GM19397 (cell line): ENCODE measurements at regions not wholly inside any gene's neighbourhood (a gene's known extent, or its start where the extent isn't known, plus 50 kb on each side); places are given as distances from the start of the nearest gene placed in this dataset.
"Not testable (repeated sequence)": the region's sequence is repeated elsewhere in the genome, so short reads cannot be mapped to it uniquely, and the experiment has no call there.

ENCODE experiments used
- ATAC-seq: cut with Tn5 transposase; IDR thresholded peaks from one replicate; pipeline ENCODE4 v1.9.1; 2021; ENCODE audit warnings: mild to moderate bottlenecking, moderate library complexity; ENCODE audit not compliant: unreplicated experiment

DNA sequence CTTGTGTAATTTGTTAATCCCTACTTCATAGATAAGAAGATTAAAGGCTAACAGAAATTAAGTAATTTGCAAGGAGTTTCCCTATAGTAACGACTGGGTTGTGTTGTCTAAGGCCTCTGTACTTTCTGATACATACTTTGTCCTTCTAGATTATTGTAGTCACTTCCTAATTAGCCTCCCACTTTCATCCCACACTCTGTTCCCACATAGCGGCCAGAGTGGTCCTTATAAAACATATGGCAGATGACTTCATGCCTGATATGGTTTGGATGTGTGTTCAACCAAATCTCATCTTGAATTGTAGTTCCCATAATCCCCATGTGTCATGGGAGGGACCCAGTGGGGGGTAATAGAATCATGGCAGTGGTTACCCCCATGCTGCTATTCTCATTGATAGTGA lies 120.5 kb upstream of the DAB1 start:
- no peak for ATAC-seq

DNA sequence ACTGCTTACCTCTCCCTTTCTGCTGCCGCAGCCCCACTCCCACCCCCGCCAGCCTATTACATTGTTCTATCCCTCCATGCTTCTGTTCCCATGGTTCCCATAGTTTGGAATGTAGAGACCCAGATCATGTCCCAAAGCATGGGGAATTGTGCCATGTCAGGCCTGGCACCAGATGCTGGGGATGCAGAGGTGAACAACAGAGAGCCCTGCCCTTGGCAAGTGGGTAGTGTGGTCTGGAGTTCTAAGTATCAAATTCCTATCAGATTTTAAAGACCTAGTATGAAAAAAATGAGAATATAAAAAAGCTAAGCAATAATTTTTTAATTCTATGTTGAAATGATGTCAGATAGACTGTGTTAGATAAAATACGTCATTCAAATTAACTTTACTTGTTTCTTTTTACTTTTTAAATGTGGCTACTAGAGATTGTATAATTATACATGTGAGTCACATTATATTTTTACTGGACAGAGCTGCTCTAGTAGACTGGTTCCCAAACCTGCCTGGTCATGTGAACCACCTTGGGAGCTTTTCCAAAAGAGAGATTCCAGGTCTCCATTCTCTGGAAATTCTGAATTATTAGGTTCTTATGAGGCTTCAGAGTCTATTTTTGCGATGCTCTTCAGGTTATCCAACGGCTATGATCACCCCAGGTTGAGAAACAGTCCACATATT lies 113.0 kb upstream of the DAB1 start:
- no peak for ATAC-seq

DNA sequence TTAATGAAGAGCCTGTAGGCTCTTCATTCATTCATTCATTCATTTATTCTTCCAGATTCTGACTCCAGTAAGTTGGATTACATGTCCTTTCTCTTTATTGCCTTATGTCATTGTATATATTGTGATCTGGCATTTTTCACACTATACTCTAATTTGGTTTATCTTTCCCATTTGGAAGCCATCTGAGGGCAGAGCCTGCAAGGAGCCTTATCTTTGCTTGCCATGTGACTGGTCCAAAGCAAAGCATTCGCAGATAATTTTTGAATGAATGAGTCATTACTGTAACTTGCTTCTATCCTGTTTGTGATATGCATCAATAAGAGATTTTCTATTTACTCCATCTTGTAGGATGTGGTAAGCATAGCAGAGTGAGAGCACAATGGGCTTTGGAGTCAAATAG lies 108.4 kb upstream of the DAB1 start:
- no peak for ATAC-seq

DNA sequence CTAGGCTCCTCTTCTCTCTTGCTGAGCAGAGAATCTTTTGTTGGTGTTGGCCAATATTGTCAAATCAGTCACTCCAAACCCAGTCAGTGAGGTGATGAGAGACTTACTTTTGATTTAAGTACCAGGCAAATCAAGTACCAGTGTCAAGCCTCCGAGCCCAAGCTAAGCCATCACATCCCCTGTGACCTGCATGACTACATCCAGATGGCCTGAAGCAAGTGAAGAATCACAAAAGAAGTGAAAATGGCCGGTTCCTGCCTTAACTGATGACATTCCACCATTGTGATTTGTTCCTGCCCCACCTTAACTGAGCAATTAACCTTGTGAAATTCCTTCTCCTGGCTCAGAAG lies 107.0 kb upstream of the DAB1 start:
- not testable (repeated sequence) for ATAC-seq

DNA sequence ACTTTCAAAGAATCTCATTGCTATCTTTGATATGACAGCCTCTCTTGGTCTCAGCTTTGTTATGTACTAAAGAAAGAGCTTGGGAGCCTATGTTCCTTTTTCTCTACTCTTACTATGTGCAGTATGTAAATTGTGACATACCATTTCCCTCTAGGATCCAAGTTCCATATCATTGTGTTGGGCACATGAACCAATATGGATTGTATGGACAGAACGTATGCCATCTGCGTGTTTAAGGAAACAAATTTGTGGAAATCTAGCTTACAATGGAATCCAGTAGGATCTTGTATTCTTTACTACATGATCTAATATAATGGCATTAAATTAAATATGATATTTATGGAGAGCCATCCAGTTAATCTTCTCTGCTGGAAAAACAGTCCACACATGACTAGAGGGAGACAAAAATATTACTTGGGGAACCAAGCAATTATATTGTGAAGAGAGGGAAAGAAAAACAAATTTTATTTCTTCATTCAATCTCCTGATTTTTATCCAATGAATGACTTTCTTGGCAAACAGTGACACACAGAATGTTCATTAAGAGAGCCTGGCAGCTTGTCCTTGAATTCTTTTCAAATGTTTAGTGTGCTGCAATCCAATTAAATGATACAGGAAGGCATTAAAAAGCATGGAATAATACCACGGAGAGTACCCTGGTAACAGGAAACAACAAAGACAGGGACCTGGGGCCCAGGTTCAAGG lies 106.5 kb upstream of the DAB1 start:
- ATAC-seq: no peak

DNA sequence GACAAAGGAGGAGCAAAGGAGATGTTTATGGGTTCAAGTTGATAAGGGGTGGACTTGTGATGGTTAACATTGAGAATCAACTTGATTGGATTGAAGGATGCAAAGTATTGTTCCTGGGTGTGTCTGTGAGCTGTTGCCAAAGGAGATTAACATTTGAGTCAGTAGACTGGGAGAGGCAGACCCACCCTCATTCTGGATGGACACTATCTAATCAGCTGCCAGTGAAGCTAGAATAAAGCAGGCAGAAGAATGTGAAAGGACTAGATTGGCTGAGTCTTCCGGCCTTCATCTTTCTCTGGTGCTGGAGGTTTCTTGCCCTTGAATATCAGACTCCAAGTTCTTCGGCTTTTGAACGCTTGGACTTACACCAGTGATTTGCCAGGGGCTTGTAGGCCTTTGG lies 98.7 kb upstream of the DAB1 start:
- no peak for ATAC-seq

DNA sequence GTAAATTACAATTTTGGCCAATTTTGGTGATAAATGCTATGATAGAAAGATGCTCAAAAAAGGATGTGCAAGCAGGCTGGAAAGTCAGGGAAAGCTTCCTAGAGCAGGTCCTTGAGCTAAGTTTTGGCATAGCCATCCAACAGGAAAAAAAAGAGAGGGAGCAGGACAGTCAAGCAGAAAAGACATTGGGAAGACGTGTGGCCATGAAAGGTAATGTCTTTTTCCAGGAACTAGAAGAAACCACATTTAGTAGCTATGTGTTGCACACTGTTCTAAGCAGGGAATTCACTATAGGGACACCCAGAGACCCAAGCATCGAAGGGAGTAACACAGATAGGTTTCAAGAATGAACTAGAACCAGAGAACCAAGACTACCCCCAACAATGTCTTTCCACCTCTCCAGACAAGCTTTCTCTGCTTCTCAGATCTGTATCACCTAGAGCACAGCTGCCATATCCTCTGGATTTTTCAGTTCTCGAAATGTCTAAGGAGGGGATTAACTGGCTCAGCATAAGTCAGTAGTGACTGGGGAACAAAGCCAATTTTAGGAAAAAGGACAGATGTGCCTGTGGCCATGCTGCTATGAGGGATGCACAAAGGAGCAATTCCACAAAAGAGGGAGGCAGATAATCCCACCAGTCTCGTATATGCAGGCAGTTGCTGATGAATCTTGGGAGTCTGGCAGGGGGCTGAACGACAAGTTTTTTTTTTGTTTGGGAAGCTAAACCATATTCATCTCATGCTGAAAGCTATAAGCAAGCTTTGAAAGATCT lies 97.1 kb upstream of the DAB1 start:
- no peak for ATAC-seq

DNA sequence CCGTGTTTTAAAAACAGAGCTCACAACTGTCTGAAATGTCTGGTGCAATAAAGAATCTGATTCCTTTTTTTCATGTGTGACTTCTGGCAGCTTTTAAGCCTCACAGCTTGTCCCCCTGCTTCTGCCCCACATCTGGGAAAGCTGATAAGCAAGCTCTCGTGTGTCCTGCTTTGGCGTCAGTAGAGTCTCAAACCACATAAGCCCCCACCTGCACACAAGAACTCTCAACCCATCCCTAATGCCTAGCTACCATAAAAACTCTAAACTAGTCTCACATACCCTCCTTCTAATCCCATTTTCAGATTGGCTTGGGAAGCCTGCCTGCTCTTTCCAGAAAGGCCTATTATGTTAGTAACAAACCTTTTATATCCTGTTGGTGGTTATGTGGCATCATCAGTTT lies 94.6 kb upstream of the DAB1 start:
- ATAC-seq: no peak

DNA sequence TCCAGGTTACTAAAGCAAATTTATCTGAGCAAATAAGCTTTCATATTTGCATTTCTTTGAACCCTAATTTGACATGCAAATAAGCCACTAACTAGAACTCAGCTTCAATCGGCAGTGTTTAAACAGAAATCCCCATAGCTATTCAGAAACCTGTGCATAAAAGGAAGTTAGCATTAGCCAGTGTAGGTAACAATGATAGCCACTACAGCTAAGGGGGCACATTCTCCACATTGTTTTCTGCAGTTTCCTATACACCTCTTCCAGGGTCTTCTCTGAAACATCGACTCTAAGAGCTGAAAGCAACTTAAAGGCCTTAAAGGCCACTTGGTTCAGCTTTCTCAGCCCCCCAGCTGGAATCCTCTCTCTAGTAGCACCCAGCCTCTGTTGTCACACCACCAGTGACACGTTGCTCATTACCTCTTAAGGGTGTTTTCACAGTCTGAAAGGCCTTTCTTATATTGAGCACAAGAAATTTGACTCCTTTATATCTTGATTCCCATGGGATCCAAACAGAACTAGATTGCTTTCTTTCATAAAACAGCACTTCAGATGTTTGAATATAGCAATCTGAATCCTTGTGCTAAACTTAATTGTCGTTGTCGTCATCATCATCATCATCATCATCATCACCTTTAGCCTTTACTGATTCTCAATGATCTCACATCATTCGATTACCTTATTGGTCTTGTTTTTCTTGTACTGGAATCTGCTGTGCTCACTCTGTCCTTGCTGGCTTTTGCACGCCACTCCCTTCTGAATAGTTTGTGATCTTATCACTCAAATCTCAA lies 93.9 kb upstream of the DAB1 start:
- ATAC-seq: no peak

DNA sequence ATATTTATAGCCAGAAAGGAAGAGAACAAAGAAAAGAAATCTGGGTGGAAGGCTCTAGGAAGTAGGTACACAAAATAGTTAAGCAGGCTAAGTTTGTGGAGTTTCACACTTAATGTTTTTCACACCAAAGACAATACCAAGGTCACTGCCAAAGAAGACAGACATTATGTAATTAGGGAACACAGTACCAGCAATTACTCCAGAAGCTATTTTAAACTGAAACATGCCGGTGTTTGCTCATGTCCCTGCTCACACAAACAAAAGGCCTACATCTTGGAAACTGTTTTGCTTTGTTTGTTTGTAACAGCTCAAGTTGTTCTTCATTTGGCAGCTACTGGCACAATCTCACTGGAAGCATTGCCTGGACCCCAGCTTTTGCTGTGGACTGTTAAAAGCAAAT lies 88.5 kb upstream of the DAB1 start:
- no peak for ATAC-seq

DNA sequence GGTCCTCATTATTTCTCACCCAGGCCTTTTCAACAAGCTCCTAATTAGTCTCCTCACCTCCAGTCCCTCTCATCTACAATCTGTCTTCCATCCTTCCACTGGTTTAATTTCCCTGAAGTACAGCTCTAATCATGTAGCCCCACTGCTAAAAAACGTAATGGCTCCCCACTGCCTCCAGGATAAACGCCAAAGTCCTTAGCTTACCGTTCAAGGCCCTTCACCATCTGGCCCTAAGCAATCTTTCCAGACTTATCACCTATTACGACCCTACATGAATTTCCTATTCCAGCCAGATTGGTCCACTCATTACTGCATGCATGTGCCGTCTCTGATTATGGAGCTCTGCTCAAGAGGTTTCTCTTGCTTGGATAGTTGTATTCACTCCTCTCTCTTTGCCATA lies 83.1 kb upstream of the DAB1 start:
- no peak for ATAC-seq

DNA sequence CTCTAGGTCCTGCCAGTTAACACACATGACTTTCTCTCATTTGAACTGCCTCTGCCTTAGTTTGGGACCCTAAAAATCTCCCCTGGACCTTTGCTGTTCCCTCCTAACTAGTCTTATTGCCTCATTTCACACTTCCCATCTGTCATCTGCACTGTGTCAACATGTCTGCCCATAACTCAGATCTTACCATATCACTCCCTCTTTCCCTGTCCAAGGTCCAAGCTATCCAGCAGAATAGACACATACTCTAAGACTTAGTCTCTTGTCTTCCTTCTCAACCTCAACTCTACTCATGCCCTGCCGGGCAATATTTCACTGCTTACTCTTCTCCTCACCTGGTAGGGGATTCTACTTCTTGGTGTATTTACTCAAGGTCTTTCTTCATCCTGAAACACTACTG lies 79.5 kb upstream of the DAB1 start:
- ATAC-seq: no peak

DNA sequence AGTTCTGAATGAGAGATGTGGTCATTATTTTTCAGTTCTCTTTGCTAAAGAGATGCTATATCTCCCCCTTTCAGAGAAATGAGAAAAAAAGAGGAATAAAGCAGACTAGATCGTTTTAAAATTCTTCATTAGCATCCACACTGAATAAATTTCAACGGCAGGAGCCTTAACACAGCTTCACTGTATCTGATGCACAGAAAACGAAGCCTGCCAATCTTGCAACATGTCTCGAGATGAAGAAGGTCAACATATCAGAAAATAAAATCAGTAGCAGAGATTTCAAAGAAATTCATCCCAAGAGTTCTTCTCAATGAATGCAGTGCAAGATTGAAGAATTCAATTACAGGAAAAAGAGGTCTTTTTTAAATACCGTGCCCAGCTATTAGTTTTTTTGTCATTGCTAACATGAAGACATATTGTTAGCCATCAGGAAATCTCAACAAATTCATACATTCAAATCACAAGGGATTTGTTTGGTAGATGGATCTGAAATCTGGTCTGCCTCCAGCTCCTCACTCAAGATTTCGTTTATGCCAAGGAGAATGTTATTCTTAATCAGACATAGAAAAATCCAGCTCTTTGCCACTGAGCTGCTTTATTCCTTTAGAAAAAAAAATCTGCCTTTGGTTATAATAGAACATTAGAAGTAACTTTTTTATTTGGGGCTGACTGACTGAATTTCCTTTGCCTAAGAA lies 76.4 kb upstream of the DAB1 start:
- no peak for ATAC-seq

DNA sequence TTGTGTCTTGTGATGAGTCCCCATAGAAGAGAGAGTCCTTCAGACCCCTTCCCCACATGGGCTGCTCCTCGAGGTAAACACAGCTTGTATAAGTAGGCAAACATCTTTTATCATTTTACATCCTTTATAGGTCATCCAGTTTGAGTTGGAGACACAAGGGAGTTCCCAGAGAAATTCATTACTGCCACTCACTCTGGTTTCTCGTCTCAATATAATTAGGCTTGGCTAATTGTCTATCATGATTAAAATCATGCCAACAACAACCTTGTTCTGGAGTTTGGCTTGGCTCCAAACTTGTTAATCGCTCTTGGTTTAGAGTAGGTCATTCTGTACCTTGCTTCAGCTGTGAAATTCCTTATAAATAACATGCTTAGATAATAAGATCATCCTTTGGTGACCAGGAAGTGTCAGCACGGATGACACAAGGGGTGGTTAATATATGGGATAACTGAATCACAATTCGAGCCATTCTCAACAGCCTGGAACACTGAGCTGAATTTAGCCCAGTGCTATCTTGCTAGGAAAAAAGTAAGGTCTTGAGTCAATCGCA lies 70.7 kb upstream of the DAB1 start:
- no peak for ATAC-seq

DNA sequence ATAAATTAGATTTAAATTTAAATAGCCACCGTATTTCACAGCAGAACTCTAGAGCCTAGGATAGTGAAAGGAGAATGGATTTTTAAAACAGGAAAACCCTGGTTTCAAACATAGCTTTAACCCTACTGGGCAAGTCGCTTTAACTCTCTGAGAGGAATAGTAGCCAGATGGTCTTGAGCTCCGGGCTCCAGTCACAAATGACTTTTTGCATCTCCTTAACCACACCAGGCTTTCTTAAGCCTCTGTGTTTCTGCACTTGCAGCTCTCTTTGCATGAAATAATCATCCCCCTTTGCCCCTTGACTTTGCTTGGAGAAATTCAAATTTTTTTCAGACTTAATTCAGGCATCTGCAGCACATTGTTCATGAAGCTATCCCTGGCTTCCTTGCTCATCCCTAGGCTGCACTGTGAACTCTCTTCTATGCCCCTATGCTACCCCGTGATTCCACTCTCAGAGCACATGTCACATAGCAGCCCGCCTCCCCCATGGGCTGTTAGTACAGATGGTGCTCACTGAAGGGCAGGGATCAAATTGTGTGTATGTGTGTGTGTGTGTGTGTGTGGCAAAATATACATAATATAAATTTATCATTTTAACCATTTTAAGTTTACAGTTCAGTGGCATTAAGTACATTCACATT lies 68.8 kb upstream of the DAB1 start:
- ATAC-seq: no peak

DNA sequence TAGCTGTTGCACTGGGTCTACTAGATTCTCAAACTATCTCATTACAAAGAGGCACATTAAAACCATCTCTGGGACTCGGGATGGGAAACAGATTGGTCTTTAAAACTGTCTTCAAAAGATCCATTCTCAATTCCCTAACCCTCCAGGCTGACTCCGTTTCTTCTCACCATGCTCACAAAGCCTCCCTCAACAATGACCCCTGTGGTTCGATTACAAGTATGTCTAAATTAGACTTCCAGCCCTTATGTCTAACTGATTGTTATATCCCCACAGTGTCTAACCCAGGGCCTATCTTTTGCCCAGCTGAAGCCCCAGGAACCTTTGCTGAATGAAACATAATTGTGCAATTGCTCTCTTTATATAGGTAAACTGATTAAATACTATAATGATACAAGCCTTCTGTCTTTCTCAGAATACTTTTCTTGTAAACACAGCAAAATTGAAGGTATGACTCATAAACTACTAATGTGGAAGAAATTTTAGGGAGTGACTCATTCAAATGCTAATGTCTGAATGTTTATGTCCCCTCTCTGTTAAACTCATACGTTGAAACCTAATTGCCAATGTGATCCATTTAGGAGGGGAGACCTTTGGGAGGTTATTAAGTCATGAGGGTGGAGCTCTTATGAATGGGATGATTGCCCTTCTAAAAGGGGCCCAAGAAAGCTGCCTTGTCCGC lies 65.6 kb upstream of the DAB1 start:
- no peak for ATAC-seq

DNA sequence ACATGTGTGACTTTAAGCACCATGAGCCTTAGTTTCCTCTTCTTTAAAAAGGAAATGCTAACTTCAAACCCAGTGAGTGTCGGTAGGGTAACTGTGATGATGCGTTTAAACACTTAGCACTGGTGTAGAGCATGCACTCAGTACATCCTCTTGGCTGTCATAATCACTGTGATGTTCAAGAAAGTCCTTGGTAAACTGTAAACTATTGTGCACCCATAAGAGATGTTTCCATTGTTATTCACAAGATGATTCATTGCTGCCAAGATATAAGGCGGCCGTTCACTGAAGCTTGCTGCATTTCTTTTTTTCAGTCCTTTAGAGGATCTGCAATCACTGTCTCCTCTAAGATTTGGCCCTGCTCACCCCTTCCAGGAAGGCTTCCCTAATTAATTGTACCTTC lies 61.8 kb upstream of the DAB1 start:
- no peak for ATAC-seq

DNA sequence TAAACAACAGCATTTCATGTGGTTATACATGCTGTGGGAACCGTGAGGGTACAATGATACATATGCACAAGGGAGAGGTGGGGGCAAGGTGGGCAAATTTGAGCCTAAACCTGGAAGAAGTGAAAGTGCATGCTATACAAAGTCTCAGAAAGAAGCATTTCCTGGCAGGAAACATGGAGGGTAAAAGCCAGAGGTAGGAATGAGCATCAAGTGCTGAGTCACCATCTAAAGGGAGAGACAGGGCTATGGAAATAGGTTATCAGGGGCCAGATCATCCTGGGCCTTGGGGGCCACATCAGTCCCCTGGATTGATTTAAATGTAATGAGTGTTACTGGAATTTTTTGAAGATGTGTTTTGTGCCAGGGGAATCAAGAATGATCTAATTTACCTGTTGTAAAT lies 60.1 kb upstream of the DAB1 start:
- no peak for ATAC-seq

DNA sequence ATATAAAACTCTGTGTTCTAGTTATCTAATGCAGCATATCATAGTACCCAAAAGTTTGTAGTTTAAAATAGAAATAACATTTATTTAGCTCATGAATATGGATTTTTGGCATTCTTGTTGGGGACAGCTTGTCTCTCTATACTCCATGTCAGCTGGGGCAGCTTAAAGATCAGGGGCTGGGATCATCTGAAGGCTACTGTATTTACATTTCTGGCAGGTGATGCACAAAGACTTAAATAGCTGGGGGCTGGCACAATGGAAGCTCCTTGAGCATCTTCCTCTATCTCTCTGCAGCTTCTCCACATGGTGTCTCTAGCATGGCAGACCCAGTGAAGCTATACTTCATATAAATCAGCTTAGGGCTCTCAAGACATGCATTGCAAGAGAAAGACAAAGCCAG lies 55.6 kb upstream of the DAB1 start:
- ATAC-seq: no peak

DNA sequence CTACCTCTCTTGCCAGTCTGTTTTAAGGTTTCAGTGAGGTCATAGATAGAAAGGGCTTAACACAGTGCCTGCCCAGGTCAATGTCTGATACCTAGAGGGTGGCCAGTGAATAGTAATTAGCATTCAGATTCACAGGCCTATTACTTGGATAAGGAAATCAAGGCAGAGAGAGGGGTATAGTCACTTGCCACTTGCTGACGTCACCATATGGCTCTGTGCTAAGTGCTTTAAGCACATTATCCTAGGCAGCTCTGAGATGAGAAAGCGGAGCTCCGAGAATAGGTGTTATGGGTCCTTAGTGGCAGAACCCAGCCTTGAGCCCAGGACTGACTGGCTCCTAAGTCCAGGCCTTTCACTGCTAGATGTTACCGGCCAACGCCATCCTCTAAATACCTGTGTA lies 51.5 kb upstream of the DAB1 start:
- ATAC-seq: no peak
